H9 (cell line): ENCODE measurements at regions not wholly inside any gene's neighbourhood (a gene's known extent, or its start where the extent isn't known, plus 50 kb on each side); places are given as distances from the start of the nearest gene placed in this dataset.

ENCODE experiments used
- DNase-seq: peaks from one replicate; pipeline ENCODE4 v3.0.0-alpha.2; 2017
- H2AFZ ChIP-seq: one replicate; pipeline ENCODE4 v1.6.1; 2013; ENCODE audit warnings: mild to moderate bottlenecking, low read length, control low read depth, moderate library complexity
- H2AK5ac ChIP-seq: 2 replicates; pipeline ENCODE4 v1.6.1; 2013; ENCODE audit warnings: low read length, control low read depth, mixed read lengths; ENCODE audit not compliant: insufficient read length
- H2BK120ac ChIP-seq: one replicate; pipeline ENCODE4 v1.6.1; 2013; ENCODE audit warnings: low read depth, mild to moderate bottlenecking, low read length, control low read depth, inconsistent platforms; ENCODE audit not compliant: poor library complexity, severe bottlenecking
- H2BK12ac ChIP-seq: 2 replicates; pipeline ENCODE4 v1.6.1; 2013; ENCODE audit warnings: low read length, control low read depth, mixed read lengths, low read depth; ENCODE audit not compliant: insufficient read length
- H2BK15ac ChIP-seq: 2 replicates; pipeline ENCODE4 v1.6.1; 2013; ENCODE audit warnings: low read depth, low read length, control low read depth
- H2BK20ac ChIP-seq: one replicate; pipeline ENCODE4 v1.6.1; 2013; ENCODE audit warnings: low read depth, mild to moderate bottlenecking, low read length, control low read depth, inconsistent platforms; ENCODE audit not compliant: poor library complexity, severe bottlenecking
- H2BK5ac ChIP-seq: 2 replicates; pipeline ENCODE4 v1.6.1; 2013; ENCODE audit warnings: low read length, control low read depth, mixed read lengths; ENCODE audit not compliant: insufficient read length
- H3K14ac ChIP-seq: 2 replicates; pipeline ENCODE4 v1.6.1; 2013; ENCODE audit warnings: low read length, control low read depth; ENCODE audit not compliant: insufficient read depth
- H3K18ac ChIP-seq: 2 replicates; pipeline ENCODE4 v1.6.1; 2013; ENCODE audit warnings: low read depth, mild to moderate bottlenecking, mixed read lengths, low read length, control low read depth; ENCODE audit not compliant: insufficient read length
- H3K23ac ChIP-seq: 2 replicates; pipeline ENCODE4 v1.6.1; 2013; ENCODE audit warnings: low read length, control low read depth, mixed read lengths, low read depth; ENCODE audit not compliant: insufficient read length
- H3K23me2 ChIP-seq: 2 replicates; pipeline ENCODE4 v1.6.1; 2013; ENCODE audit warnings: low read depth, mild to moderate bottlenecking, mixed read lengths, low read length, control low read depth; ENCODE audit not compliant: insufficient read length, poor library complexity, severe bottlenecking
- H3K27ac ChIP-seq: 2 replicates; pipeline ENCODE4 v1.5.1; 2013; ENCODE audit warnings: low read length, control low read depth, mixed read lengths, low read depth; ENCODE audit not compliant: insufficient read length
- H3K27me3 ChIP-seq: 2 replicates; pipeline ENCODE4 v1.6.1; 2013; ENCODE audit warnings: low read length, control low read depth, inconsistent platforms; ENCODE audit not compliant: insufficient read depth
- H3K4ac ChIP-seq: 2 replicates; pipeline ENCODE4 v1.6.1; 2013; ENCODE audit warnings: low read depth, mild to moderate bottlenecking, control low read depth, inconsistent platforms, low read length, moderate library complexity
- H3K4me1 ChIP-seq: 2 replicates; pipeline ENCODE4 v1.6.1; 2013; ENCODE audit warnings: low read length, control low read depth, inconsistent platforms; ENCODE audit not compliant: insufficient read depth
- H3K4me2 ChIP-seq: 2 replicates; pipeline ENCODE4 v1.6.1; 2013; ENCODE audit warnings: low read length, control low read depth, mixed read lengths; ENCODE audit not compliant: insufficient read length, insufficient read depth
- H3K56ac ChIP-seq: 2 replicates; pipeline ENCODE4 v1.6.1; 2013; ENCODE audit warnings: low read depth, mild to moderate bottlenecking, mixed read lengths, low read length, control low read depth; ENCODE audit not compliant: insufficient read length
- H3K79me1 ChIP-seq: 2 replicates; pipeline ENCODE4 v1.6.1; 2013; ENCODE audit warnings: low read depth, mild to moderate bottlenecking, moderate library complexity, low read length, control low read depth, inconsistent platforms; ENCODE audit not compliant: insufficient read depth, poor library complexity, severe bottlenecking
- H3K79me2 ChIP-seq: 2 replicates; pipeline ENCODE4 v1.6.1; 2013; ENCODE audit warnings: low read length, control low read depth, inconsistent platforms; ENCODE audit not compliant: insufficient read depth
- H3K9ac ChIP-seq: 2 replicates; pipeline ENCODE4 v1.6.1; 2013; ENCODE audit warnings: low read length, control low read depth, mixed read lengths; ENCODE audit not compliant: insufficient read length; ENCODE audit errors: extremely low read depth
- H3K9me3 ChIP-seq: one replicate; pipeline ENCODE4 v1.6.1; 2013; ENCODE audit warnings: low read depth, low read length, inconsistent platforms; ENCODE audit not compliant: control insufficient read depth
- H3T11ph ChIP-seq: one replicate; pipeline ENCODE4 v1.6.1; 2013; ENCODE audit warnings: mild to moderate bottlenecking, low read length, control low read depth, inconsistent platforms
- H4K20me1 ChIP-seq: one replicate; pipeline ENCODE4 v1.6.1; 2013; ENCODE audit not compliant: control insufficient read depth, insufficient read length, insufficient read depth
- H4K5ac ChIP-seq: 2 replicates; pipeline ENCODE4 v1.6.1; 2013; ENCODE audit warnings: low read depth, mild to moderate bottlenecking, mixed read lengths, low read length, control low read depth; ENCODE audit not compliant: insufficient read length
- H4K8ac ChIP-seq: replicated peaks from 2 replicates; pipeline ENCODE4 v1.6.1; 2013; ENCODE audit warnings: low read length, control low read depth, mixed read lengths, low read depth; ENCODE audit not compliant: insufficient read length
- H4K91ac ChIP-seq: 2 replicates; pipeline ENCODE4 v1.6.1; 2013; ENCODE audit warnings: low read depth, mild to moderate bottlenecking, moderate library complexity, mixed read lengths, low read length, control low read depth; ENCODE audit not compliant: insufficient read length
- H3K27ac Mint-ChIP-seq, 3 experiments: 2 replicates in 2 of 3; 3 replicates in 1 of 3; pipeline ENCODE4 v1.8.0; 2020 to 2021; ENCODE audit warnings: mixed read lengths in 3 of 3, mild to moderate bottlenecking in 1 of 3, moderate library complexity in 1 of 3
- H3K27me3 Mint-ChIP-seq: 2 replicates; pipeline ENCODE4 v1.8.0; 2021; ENCODE audit warnings: low read depth, mild to moderate bottlenecking, moderate library complexity, mixed read lengths
- H3K36me3 Mint-ChIP-seq, 3 experiments: 2 replicates in 2 of 3; 3 replicates in 1 of 3; pipeline ENCODE4 v1.8.0; 2020 to 2021; ENCODE audit warnings: low read depth in 3 of 3, mixed read lengths in 3 of 3; ENCODE audit not compliant: insufficient read depth in 1 of 3
- H3K4me1 Mint-ChIP-seq, 2 experiments: 2 replicates each; pipeline ENCODE4 v1.8.0; 2020; ENCODE audit warnings: mixed read lengths in 2 of 2
- H3K4me3 Mint-ChIP-seq, 2 experiments: 2 replicates in 1 of 2; 3 replicates in 1 of 2; pipeline ENCODE4 v1.8.0; 2020 to 2021; ENCODE audit warnings: mild to moderate bottlenecking in 2 of 2, mixed read lengths in 2 of 2, moderate library complexity in 1 of 2
- H3K9me3 Mint-ChIP-seq, 2 experiments: 2 replicates in 1 of 2; 3 replicates in 1 of 2; pipeline ENCODE4 v1.8.0; 2020; ENCODE audit warnings: mild to moderate bottlenecking in 2 of 2, mixed read lengths in 2 of 2, moderate library complexity in 1 of 2
- CTCF ChIP-seq: fragments of 200-600 bp; sonication (generic); conservative IDR thresholded peaks from 3 replicates; pipeline ENCODE4 v1.8.0; 2021; ENCODE audit warnings: antibody characterized with exemption, mild to moderate bottlenecking
- WGBS: extraction: QIAGEN DNeasy Blood & Tissue Kit; methylation state at CpG from one replicate; pipeline ENCODE4 v1.1.7; 2013; ENCODE audit warnings: missing lambda C conversion rate, low lambda C conversion rate, mixed read lengths; ENCODE audit not compliant: insufficient read length; ENCODE audit errors: extremely low coverage; 5-methylcytosine and 5-hydroxymethylcytosine counted together

GRCh38 chr13:40315416-40316064, 350.9 kb downstream of the FOXO1 start:
- no peak overlapping the region for H3K27ac ChIP-seq
- H3K9me3 Mint-ChIP-seq, result no peaks in the 10 kb centered on the region
- H3K9me3 ChIP-seq, result no peaks in the 10 kb centered on the region
- H2BK120ac ChIP-seq, result no peak overlapping the region
- H2BK5ac ChIP-seq, result no peak overlapping the region
- no peak overlapping the region for H3K18ac ChIP-seq
- no peak overlapping the region for H3T11ph ChIP-seq
- H3K79me2 ChIP-seq, result no peaks in the 10 kb centered on the region
- no peak overlapping the region for H4K5ac ChIP-seq
- H2BK15ac ChIP-seq, result no peak overlapping the region
- no peak overlapping the region for H2BK12ac ChIP-seq
- peaks cover 5% of the 10 kb centered on the region; the same call in 1 of the 2 replicates for H3K4me1 ChIP-seq
- no peak overlapping the region for H3K9ac ChIP-seq
- H3K14ac ChIP-seq, result no peak overlapping the region
- H3K27me3 ChIP-seq, result no peaks in the 10 kb centered on the region; the same call in 1 of the 2 replicates
- DNase-seq, result no peak
- no peaks in the 10 kb centered on the region for H3K79me1 ChIP-seq
- no peak overlapping the region for H3K56ac ChIP-seq
- H3K27me3 Mint-ChIP-seq, result peaks cover 11% of the 10 kb centered on the region
- no peak for TF ChIP-seq CTCF
- H3K23ac ChIP-seq, result no peak overlapping the region
- no peaks in the 10 kb centered on the region; a peak in 1 of 7 replicates for H3K36me3 Mint-ChIP-seq
- H3K23me2 ChIP-seq, result no peaks in the 10 kb centered on the region
- WGBS, result no CpG with 5 or more reads among the region's 10 CpGs
- H3K4me2 ChIP-seq, result no peak overlapping the region
- no peak overlapping the region for H4K8ac ChIP-seq
- H3K4me1 Mint-ChIP-seq, result peaks cover 24 to 35% of the 10 kb centered on the region in 2 experiments
- no peak overlapping the region for H3K4ac ChIP-seq
- no peak overlapping the region for H3K4me3 Mint-ChIP-seq
- H4K20me1 ChIP-seq, result no peaks in the 10 kb centered on the region
- no peak overlapping the region for H3K27ac Mint-ChIP-seq
- H4K91ac ChIP-seq, result no peak overlapping the region
- H2AFZ ChIP-seq, result no peak overlapping the region
- no peak overlapping the region for H2AK5ac ChIP-seq
- no peak overlapping the region for H2BK20ac ChIP-seq
